ENCODE measurements at regions not wholly inside any gene's neighbourhood (a gene's known extent, or its start where the extent isn't known, plus 50 kb on each side); places are given as distances from the start of the nearest gene placed in this dataset.

- TF ChIP-seq CTCF (IDR thresholded peaks at IDR 0.05) (no peak), POLR2A (IDR thresholded peaks at IDR 0.05) (no peak)
Observed at GRCh38 chr3:64291345-64291744, 66.1 kb upstream of the PRICKLE2 start.

All from tibial nerve (tissue), 3 donors.